ENCODE measurements at regions not wholly inside any gene's neighbourhood (a gene's known extent, or its start where the extent isn't known, plus 50 kb on each side); places are given as distances from the start of the nearest gene placed in this dataset.

GRCh38 chr18:22847392-22847791 is 85.7 kb upstream of the RBBP8 start:
- no peaks in the 10 kb centered on the region for H3K36me3 ChIP-seq (ENCODE audit: insufficient read depth, low read length)
- no peak overlapping the region for H3K4me2 ChIP-seq (ENCODE audit: low read depth, low read length, poor library complexity, severe bottlenecking)
- no peaks in the 10 kb centered on the region for H3K27me3 ChIP-seq (ENCODE audit: insufficient read depth, low read length, poor library complexity, severe bottlenecking)
- no peaks in the 10 kb centered on the region for H3K9me3 ChIP-seq (ENCODE audit: insufficient read depth, low read depth, low read length)
- H3K4me1 ChIP-seq (ENCODE audit: insufficient read depth, low read length, poor library complexity, severe bottlenecking) = no peaks in the 10 kb centered on the region
- TF ChIP-seq, protein P1, sequence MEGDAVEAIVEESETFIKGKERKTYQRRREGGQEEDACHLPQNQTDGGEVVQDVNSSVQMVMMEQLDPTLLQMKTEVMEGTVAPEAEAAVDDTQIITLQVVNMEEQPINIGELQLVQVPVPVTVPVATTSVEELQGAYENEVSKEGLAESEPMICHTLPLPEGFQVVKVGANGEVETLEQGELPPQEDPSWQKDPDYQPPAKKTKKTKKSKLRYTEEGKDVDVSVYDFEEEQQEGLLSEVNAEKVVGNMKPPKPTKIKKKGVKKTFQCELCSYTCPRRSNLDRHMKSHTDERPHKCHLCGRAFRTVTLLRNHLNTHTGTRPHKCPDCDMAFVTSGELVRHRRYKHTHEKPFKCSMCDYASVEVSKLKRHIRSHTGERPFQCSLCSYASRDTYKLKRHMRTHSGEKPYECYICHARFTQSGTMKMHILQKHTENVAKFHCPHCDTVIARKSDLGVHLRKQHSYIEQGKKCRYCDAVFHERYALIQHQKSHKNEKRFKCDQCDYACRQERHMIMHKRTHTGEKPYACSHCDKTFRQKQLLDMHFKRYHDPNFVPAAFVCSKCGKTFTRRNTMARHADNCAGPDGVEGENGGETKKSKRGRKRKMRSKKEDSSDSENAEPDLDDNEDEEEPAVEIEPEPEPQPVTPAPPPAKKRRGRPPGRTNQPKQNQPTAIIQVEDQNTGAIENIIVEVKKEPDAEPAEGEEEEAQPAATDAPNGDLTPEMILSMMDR (conservative IDR thresholded peaks at IDR 0.05; ENCODE audit: low read length) = no peak
- no peak for TF ChIP-seq EZH2phosphoT487 (IDR thresholded peaks at IDR 0.05; ENCODE audit: borderline replicate concordance)
- no peaks in the 10 kb centered on the region for H3F3A ChIP-seq (ENCODE audit: low read depth)
- H3K9ac ChIP-seq (ENCODE audit: low read depth, low read length, poor library complexity, severe bottlenecking) = no peak overlapping the region
- H3K4me3 ChIP-seq (ENCODE audit: low read length, poor library complexity, severe bottlenecking) = no peak overlapping the region
- H4K20me1 ChIP-seq (ENCODE audit: insufficient read depth, low read length, poor library complexity, severe bottlenecking) = no peaks in the 10 kb centered on the region
- H2AFZ ChIP-seq (ENCODE audit: low read length) = no peak overlapping the region
- H3K9me2 ChIP-seq (replicated peaks; ENCODE audit: low read depth, low read length) = no peaks in the 10 kb centered on the region
- no peaks in the 10 kb centered on the region for H3K79me2 ChIP-seq (ENCODE audit: insufficient read depth, low read length)

GRCh38 chr18:22847867-22848451 is 85.2 kb upstream of the RBBP8 start:
- no peaks in the 10 kb centered on the region for H3K9me3 ChIP-seq (ENCODE audit: insufficient read depth, low read depth, low read length)
- TF ChIP-seq EZH2phosphoT487 (IDR thresholded peaks at IDR 0.05; ENCODE audit: borderline replicate concordance) = no peak
- TF ChIP-seq, protein P1 (conservative IDR thresholded peaks at IDR 0.05; ENCODE audit: low read length) = no peak
- H3K4me2 ChIP-seq (ENCODE audit: low read depth, low read length, poor library complexity, severe bottlenecking) = no peak overlapping the region

DNA sequence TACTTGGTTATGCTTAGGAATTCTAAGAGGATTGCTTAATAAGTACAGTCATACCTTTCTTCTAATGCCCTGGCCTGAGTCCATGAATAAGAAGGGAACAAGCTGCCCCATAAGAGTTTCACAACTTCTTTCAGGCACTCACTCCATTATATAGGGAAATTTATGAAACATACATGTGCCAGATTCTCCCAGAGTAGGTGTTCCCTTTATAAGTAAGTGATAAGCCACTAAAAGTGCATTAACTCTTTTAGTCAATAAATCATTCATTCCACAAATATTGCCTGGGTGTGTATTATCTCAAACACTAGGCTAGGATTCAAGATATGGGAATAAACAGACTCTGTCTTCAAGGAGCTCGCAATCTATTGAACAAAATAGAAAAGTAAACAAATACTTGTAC is 84.5 kb upstream of the RBBP8 start:
- Histone ChIP-seq H3K9ac (ENCODE audit: low read depth, low read length, poor library complexity, severe bottlenecking) (no peak overlapping the region), H2AFZ (ENCODE audit: low read length) (no peak overlapping the region), H3K27me3 (ENCODE audit: insufficient read depth, low read length, poor library complexity, severe bottlenecking) (no peaks in the 10 kb centered on the region), H3K9me2 (replicated peaks; ENCODE audit: low read depth, low read length) (no peaks in the 10 kb centered on the region), H3F3A (ENCODE audit: low read depth) (no peaks in the 10 kb centered on the region), H3K4me3 (ENCODE audit: low read length, poor library complexity, severe bottlenecking) (no peak overlapping the region), H3K4me1 (ENCODE audit: insufficient read depth, low read length, poor library complexity, severe bottlenecking) (no peaks in the 10 kb centered on the region), H3K4me2 (ENCODE audit: low read depth, low read length, poor library complexity, severe bottlenecking) (no peak overlapping the region), H4K20me1 (ENCODE audit: insufficient read depth, low read length, poor library complexity, severe bottlenecking) (no peaks in the 10 kb centered on the region), H3K9me3 (ENCODE audit: insufficient read depth, low read depth, low read length) (no peaks in the 10 kb centered on the region), H3K79me2 (ENCODE audit: insufficient read depth, low read length) (no peaks in the 10 kb centered on the region), H3K36me3 (ENCODE audit: insufficient read depth, low read length) (no peaks in the 10 kb centered on the region)
- TF ChIP-seq EZH2phosphoT487 (IDR thresholded peaks at IDR 0.05; ENCODE audit: borderline replicate concordance) = no peak
- TF ChIP-seq, protein P1 (conservative IDR thresholded peaks at IDR 0.05; ENCODE audit: low read length) = no peak

More at GRCh38 chr18:22847867-22848451, 85.2 kb upstream of the RBBP8 start:
- H2AFZ ChIP-seq (ENCODE audit: low read length) = no peak overlapping the region
- no peaks in the 10 kb centered on the region for H3K27me3 ChIP-seq (ENCODE audit: insufficient read depth, low read length, poor library complexity, severe bottlenecking)
- no peaks in the 10 kb centered on the region for H3K36me3 ChIP-seq (ENCODE audit: insufficient read depth, low read length)
- no peaks in the 10 kb centered on the region for H3K79me2 ChIP-seq (ENCODE audit: insufficient read depth, low read length)
- H3K4me3 ChIP-seq (ENCODE audit: low read length, poor library complexity, severe bottlenecking) = no peak overlapping the region
- no peak overlapping the region for H3K9ac ChIP-seq (ENCODE audit: low read depth, low read length, poor library complexity, severe bottlenecking)
- no peaks in the 10 kb centered on the region for H3K4me1 ChIP-seq (ENCODE audit: insufficient read depth, low read length, poor library complexity, severe bottlenecking)
- no peaks in the 10 kb centered on the region for H3F3A ChIP-seq (ENCODE audit: low read depth)
- no peaks in the 10 kb centered on the region for H4K20me1 ChIP-seq (ENCODE audit: insufficient read depth, low read length, poor library complexity, severe bottlenecking)
- no peaks in the 10 kb centered on the region for H3K9me2 ChIP-seq (replicated peaks; ENCODE audit: low read depth, low read length)
